Uterus (tissue), 3 donors: ENCODE measurements at regions not wholly inside any gene's neighbourhood (a gene's known extent, or its start where the extent isn't known, plus 50 kb on each side); places are given as distances from the start of the nearest gene placed in this dataset.
"Not testable (repeated sequence)": the region's sequence is repeated elsewhere in the genome, so short reads cannot be mapped to it uniquely, and the experiment has no call there.

Experiments
- DNase-seq, 2 donors: peaks; one replicate each; pipeline ENCODE4 v3.0.0-alpha.2; 2019 to 2020
- H3K27ac ChIP-seq, 2 donors: fragments of 200-600 bp; sonication (generic); 1 replicate in 1 of 2; 2 replicates in 1 of 2; pipeline ENCODE4 v1.5.1; 2016 to 2018
- H3K27me3 ChIP-seq, 2 donors: fragments of 200-600 bp; sonication (generic); one replicate each; pipeline ENCODE4 v1.5.1; 2018 to 2019; ENCODE audit warnings: control low read depth in 1 of 2
- H3K36me3 ChIP-seq, 2 donors: fragments of 200-600 bp; sonication (generic); one replicate each; pipeline ENCODE4 v1.5.1; 2019; ENCODE audit warnings: control low read depth in 1 of 2
- H3K4me1 ChIP-seq, 2 donors: fragments of 200-600 bp; sonication (generic); one replicate each; pipeline ENCODE4 v1.5.1; 2018 to 2019; ENCODE audit warnings: control low read depth in 1 of 2
- H3K4me3 ChIP-seq, 2 donors: fragments of 200-600 bp; sonication (generic); 1 replicate in 1 of 2; 2 replicates in 1 of 2; pipeline ENCODE4 v1.5.1; 2018 to 2019; ENCODE audit warnings: mild to moderate bottlenecking in 1 of 2
- H3K9me3 ChIP-seq, 2 donors: fragments of 200-600 bp; sonication (generic); one replicate each; pipeline ENCODE4 v1.5.1; 2019; ENCODE audit warnings: control low read depth in 1 of 2
- CTCF ChIP-seq, 4 experiments: fragments of 200-600 bp in 2 of 4; fragments of 450-650 bp in 2 of 4; sonication (generic) in 2 of 4; IDR thresholded peaks; one replicate each; pipeline ENCODE4 v1.5.1; 2016 to 2019; ENCODE audit warnings: antibody characterized with exemption in 4 of 4, mild to moderate bottlenecking in 2 of 4, moderate library complexity in 1 of 4
- POLR2A ChIP-seq, 2 donors: fragments of 450-650 bp; IDR thresholded peaks; one replicate each; pipeline ENCODE4 v1.6.1; 2016; ENCODE audit warnings: antibody characterized with exemption in 2 of 2, mild to moderate bottlenecking in 1 of 2, moderate library complexity in 1 of 2
- intact Hi-C: fragments of 100-400 bp; cut with DNase I; formaldehyde crosslinking; loops from one replicate; pipeline ENCODE4 v1.15.1; 2023; ENCODE audit warnings: low total_unique reads
- donor health status: DM: yes; HTN: yes; CAD: no.

GRCh38 chr12:28035500-28035899, 63.0 kb upstream of the PTHLH start:
- Histone ChIP-seq H3K4me3 (no peak overlapping the region), H3K27ac (no peak overlapping the region), H3K4me1 (no peaks in the 10 kb centered on the region), H3K9me3 (no peaks in the 10 kb centered on the region), H3K36me3 (no peaks in the 10 kb centered on the region), H3K27me3 (no peaks in the 10 kb centered on the region)
- intact Hi-C loops = no loop called here
- no peak for DNase-seq
- TF ChIP-seq CTCF (IDR thresholded peaks at IDR 0.05) = no peak
- TF ChIP-seq POLR2A (IDR thresholded peaks at IDR 0.05) = no peak

GRCh38 chr12:28036940-28037339, 64.4 kb upstream of the PTHLH start:
- TF ChIP-seq POLR2A (IDR thresholded peaks at IDR 0.05) (no peak), CTCF (IDR thresholded peaks at IDR 0.05) (no peak)
- Histone ChIP-seq H3K27ac (no peak overlapping the region), H3K9me3 (no peaks in the 10 kb centered on the region), H3K4me3 (no peak overlapping the region), H3K36me3 (no peaks in the 10 kb centered on the region), H3K4me1 (no peaks in the 10 kb centered on the region), H3K27me3 (no peaks in the 10 kb centered on the region)
- intact Hi-C loops = no loop called here
- DNase-seq = no peak

GRCh38 chr12:28040246-28040645, 67.7 kb upstream of the PTHLH start:
- TF ChIP-seq CTCF (IDR thresholded peaks at IDR 0.05) (no peak), POLR2A (IDR thresholded peaks at IDR 0.05) (no peak)
- no peaks in the 10 kb centered on the region for H3K27me3 ChIP-seq
- no peak overlapping the region for H3K27ac ChIP-seq
- H3K4me3 ChIP-seq = no peak overlapping the region
- no peak for DNase-seq
- H3K4me1 ChIP-seq = no peaks in the 10 kb centered on the region
- H3K36me3 ChIP-seq = no peaks in the 10 kb centered on the region
- no peaks in the 10 kb centered on the region for H3K9me3 ChIP-seq
- intact Hi-C loops = no loop called here

- intact Hi-C loops, H3K27ac ChIP-seq, H3K4me1 ChIP-seq, H3K9me3 ChIP-seq, H3K36me3 ChIP-seq, H3K4me3 ChIP-seq, H3K27me3 ChIP-seq, DNase-seq: not testable (repeated sequence)
Observed at GRCh38 chr12:28046600-28046999, 74.1 kb upstream of the PTHLH start.

GRCh38 chr12:28050606-28051005, 78.1 kb upstream of the PTHLH start:
- Histone ChIP-seq H3K27ac (no peak overlapping the region), H3K36me3 (no peaks in the 10 kb centered on the region), H3K27me3 (no peaks in the 10 kb centered on the region), H3K4me3 (no peak overlapping the region), H3K9me3 (no peaks in the 10 kb centered on the region), H3K4me1 (no peaks in the 10 kb centered on the region)
- TF ChIP-seq CTCF (IDR thresholded peaks at IDR 0.05) (no peak), POLR2A (IDR thresholded peaks at IDR 0.05) (no peak)
- intact Hi-C loops = no loop called here
- no peak for DNase-seq
